ENCODE measurements at regions not wholly inside any gene's neighbourhood (a gene's known extent, or its start where the extent isn't known, plus 50 kb on each side); places are given as distances from the start of the nearest gene placed in this dataset.

GRCh38 chr4:104630272-104630671 lies 135.6 kb upstream of the CXXC4 start:
- TF ChIP-seq CTCF (conservative IDR thresholded peaks at IDR 0.05; ENCODE audit: low read length): no peak
- TF ChIP-seq EZH2phosphoT487 (IDR thresholded peaks at IDR 0.05; ENCODE audit: borderline replicate concordance): no peak

Data from Loucy (cell line).